Activated CD4-positive, alpha-beta T cell treated with anti-CD3 and anti-CD28 coated beads, Interleukin-2, amount 10 ng/mL, durations not matched to agents 24 days and 14 days (primary cell): ENCODE measurements at regions not wholly inside any gene's neighbourhood (a gene's known extent, or its start where the extent isn't known, plus 50 kb on each side); places are given as distances from the start of the nearest gene placed in this dataset.

Experiments
- DNase-seq: peaks from one replicate; pipeline ENCODE4 v3.0.0; 2022
- H3K27ac Mint-ChIP-seq: one replicate; pipeline ENCODE4 v1.8.0; 2022; ENCODE audit warnings: mild to moderate bottlenecking, mixed read lengths
- H3K27me3 Mint-ChIP-seq: one replicate; pipeline ENCODE4 v1.8.0; 2022; ENCODE audit warnings: mixed read lengths
- H3K36me3 Mint-ChIP-seq: one replicate; pipeline ENCODE4 v1.8.0; 2022; ENCODE audit warnings: low read depth, mild to moderate bottlenecking, mixed read lengths
- H3K4me1 Mint-ChIP-seq: one replicate; pipeline ENCODE4 v1.8.0; 2021; ENCODE audit warnings: mixed read lengths
- H3K4me3 Mint-ChIP-seq: one replicate; pipeline ENCODE4 v1.8.0; 2022; ENCODE audit warnings: mild to moderate bottlenecking, moderate library complexity, mixed read lengths
- H3K9me3 Mint-ChIP-seq: one replicate; pipeline ENCODE4 v1.8.0; 2021; ENCODE audit warnings: mixed read lengths
- intact Hi-C: fragments of 100-400 bp; cut with micrococcal nuclease; formaldehyde crosslinking; loops from one replicate; pipeline ENCODE4 v1.15.1; 2023

DNA sequence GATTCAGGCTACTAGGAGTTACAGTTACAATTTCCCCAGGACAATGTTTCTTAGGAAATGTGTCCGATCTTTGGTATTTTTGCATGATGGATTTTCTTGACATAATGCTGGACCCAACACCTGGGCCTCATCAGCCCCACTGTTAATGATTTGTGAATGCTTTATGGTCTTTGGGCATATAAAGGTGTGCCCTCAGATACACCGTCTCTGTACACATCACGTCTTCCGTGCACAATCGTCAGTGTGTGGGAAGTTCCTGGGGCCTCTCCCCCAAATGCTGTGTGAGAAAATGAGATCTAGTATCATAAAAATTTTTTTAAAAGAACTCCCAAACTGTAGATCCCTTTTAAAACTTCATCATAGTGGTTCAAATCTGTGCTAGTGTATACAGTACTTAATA lies 373.2 kb upstream of the ID4 start:
- H3K36me3 Mint-ChIP-seq: no peaks in the 10 kb centered on the region
- H3K27me3 Mint-ChIP-seq: no peaks in the 10 kb centered on the region
- no peak for DNase-seq
- H3K4me3 Mint-ChIP-seq: no peak overlapping the region
- H3K27ac Mint-ChIP-seq: no peak overlapping the region
- no peaks in the 10 kb centered on the region for H3K4me1 Mint-ChIP-seq
- no peaks in the 10 kb centered on the region for H3K9me3 Mint-ChIP-seq
- intact Hi-C loops: no loop called here

- no peak for DNase-seq
- no peaks in the 10 kb centered on the region for H3K4me1 Mint-ChIP-seq
- H3K27me3 Mint-ChIP-seq: no peaks in the 10 kb centered on the region
- intact Hi-C loops: no loop called here
- H3K36me3 Mint-ChIP-seq: no peaks in the 10 kb centered on the region
- no peaks in the 10 kb centered on the region for H3K9me3 Mint-ChIP-seq
- H3K4me3 Mint-ChIP-seq: no peak overlapping the region
- H3K27ac Mint-ChIP-seq: no peak overlapping the region
Measured at GRCh38 chr6:19465256-19465655, 371.9 kb upstream of the ID4 start.

GRCh38 chr6:19465760-19466159 lies 371.4 kb upstream of the ID4 start:
- no peaks in the 10 kb centered on the region for H3K9me3 Mint-ChIP-seq
- no peak for DNase-seq
- H3K27ac Mint-ChIP-seq: no peak overlapping the region
- H3K36me3 Mint-ChIP-seq: no peaks in the 10 kb centered on the region
- no peaks in the 10 kb centered on the region for H3K4me1 Mint-ChIP-seq
- H3K27me3 Mint-ChIP-seq: no peaks in the 10 kb centered on the region
- intact Hi-C loops: no loop called here
- H3K4me3 Mint-ChIP-seq: no peak overlapping the region

DNA sequence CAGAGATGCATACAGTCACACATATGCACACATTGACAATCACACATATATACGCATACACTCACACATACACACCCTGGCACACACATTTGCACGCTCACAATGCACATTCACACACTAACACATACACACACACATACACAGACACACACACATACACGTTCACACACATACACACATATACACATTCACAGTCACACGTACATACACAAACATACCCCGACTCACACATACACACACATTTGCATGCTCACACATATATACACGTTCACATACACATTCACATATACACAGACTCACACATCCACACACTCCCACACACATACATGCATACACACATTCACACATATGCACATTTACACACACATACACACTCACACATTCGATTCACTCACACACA lies 366.8 kb upstream of the ID4 start:
- Mint-ChIP-seq H3K36me3 (no peaks in the 10 kb centered on the region), H3K4me1 (no peaks in the 10 kb centered on the region), H3K4me3 (no peak overlapping the region), H3K27me3 (no peaks in the 10 kb centered on the region), H3K27ac (no peak overlapping the region), H3K9me3 (no peaks in the 10 kb centered on the region)
- no peak for DNase-seq
- intact Hi-C loops: no loop called here

GRCh38 chr6:19472153-19472552 lies 365.0 kb upstream of the ID4 start:
- Mint-ChIP-seq H3K9me3 (no peaks in the 10 kb centered on the region), H3K4me3 (no peak overlapping the region), H3K4me1 (no peaks in the 10 kb centered on the region), H3K27me3 (no peaks in the 10 kb centered on the region), H3K36me3 (no peaks in the 10 kb centered on the region), H3K27ac (no peak overlapping the region)
- intact Hi-C loops: no loop called here
- no peak for DNase-seq

DNA sequence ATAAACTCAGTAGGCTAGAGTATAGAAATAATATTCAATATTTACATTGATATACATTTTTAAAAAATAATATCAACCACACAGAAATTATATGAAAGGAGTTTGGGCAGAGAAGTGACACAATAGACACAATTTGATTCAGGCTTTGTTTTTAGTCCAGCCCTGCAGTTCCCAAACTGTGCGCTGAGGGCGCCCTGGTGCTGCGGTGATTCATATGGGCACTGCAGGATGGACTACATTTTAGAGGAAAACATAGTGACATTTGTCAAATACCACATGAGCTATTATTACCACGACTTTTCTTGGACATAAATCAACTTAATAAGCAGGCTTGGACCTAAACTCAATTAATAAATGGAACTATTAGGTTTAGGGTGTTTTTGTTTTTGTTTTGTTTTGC lies 364.3 kb upstream of the ID4 start:
- no peaks in the 10 kb centered on the region for H3K27me3 Mint-ChIP-seq
- no peaks in the 10 kb centered on the region for H3K9me3 Mint-ChIP-seq
- no peaks in the 10 kb centered on the region for H3K4me1 Mint-ChIP-seq
- H3K4me3 Mint-ChIP-seq: no peak overlapping the region
- no peaks in the 10 kb centered on the region for H3K36me3 Mint-ChIP-seq
- intact Hi-C loops: no loop called here
- no peak for DNase-seq
- H3K27ac Mint-ChIP-seq: no peak overlapping the region

DNA sequence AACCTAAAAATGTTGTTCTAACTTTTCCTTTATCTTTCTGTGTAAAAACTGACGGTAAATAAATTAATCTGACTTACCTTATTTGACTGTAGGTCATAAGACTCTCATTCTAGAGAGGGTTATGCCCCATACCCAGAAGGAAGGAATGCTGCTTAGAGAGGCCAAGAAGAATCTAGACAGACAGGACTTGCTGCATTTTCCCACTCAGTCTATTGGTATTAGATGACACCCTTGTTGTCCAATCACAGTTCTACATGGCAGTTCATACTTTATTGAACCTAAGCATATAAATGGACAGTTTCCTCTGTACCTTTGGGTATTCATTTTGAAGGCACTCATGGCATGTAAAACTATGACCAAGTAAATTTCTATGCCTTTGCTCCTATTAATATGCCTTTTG lies 359.6 kb upstream of the ID4 start:
- DNase-seq: no peak
- Mint-ChIP-seq H3K27me3 (no peaks in the 10 kb centered on the region), H3K4me1 (no peaks in the 10 kb centered on the region), H3K36me3 (no peaks in the 10 kb centered on the region), H3K9me3 (no peaks in the 10 kb centered on the region), H3K4me3 (no peak overlapping the region), H3K27ac (no peak overlapping the region)
- intact Hi-C loops: no loop called here

- H3K9me3 Mint-ChIP-seq: no peaks in the 10 kb centered on the region
- H3K4me3 Mint-ChIP-seq: no peak overlapping the region
- no peak overlapping the region for H3K27ac Mint-ChIP-seq
- DNase-seq: no peak
- intact Hi-C loops: no loop called here
- H3K36me3 Mint-ChIP-seq: no peaks in the 10 kb centered on the region
- H3K27me3 Mint-ChIP-seq: no peaks in the 10 kb centered on the region
- no peaks in the 10 kb centered on the region for H3K4me1 Mint-ChIP-seq
Measured at GRCh38 chr6:19478273-19478672, 358.9 kb upstream of the ID4 start.

GRCh38 chr6:19478992-19479391 lies 358.2 kb upstream of the ID4 start:
- H3K27me3 Mint-ChIP-seq: no peaks in the 10 kb centered on the region
- intact Hi-C loops: no loop called here

GRCh38 chr6:19479551-19479950 lies 357.6 kb upstream of the ID4 start:
- intact Hi-C loops: no loop called here
- H3K27me3 Mint-ChIP-seq: no peaks in the 10 kb centered on the region
- no peaks in the 10 kb centered on the region for H3K9me3 Mint-ChIP-seq
- no peaks in the 10 kb centered on the region for H3K36me3 Mint-ChIP-seq
- no peak overlapping the region for H3K27ac Mint-ChIP-seq
- H3K4me1 Mint-ChIP-seq: no peaks in the 10 kb centered on the region
- H3K4me3 Mint-ChIP-seq: no peak overlapping the region
- no peak for DNase-seq

More at GRCh38 chr6:19478992-19479391, 358.2 kb upstream of the ID4 start:
- Mint-ChIP-seq H3K36me3 (no peaks in the 10 kb centered on the region), H3K27ac (no peak overlapping the region), H3K4me3 (no peak overlapping the region), H3K4me1 (no peaks in the 10 kb centered on the region), H3K9me3 (no peaks in the 10 kb centered on the region)
- DNase-seq: no peak

- H3K27ac Mint-ChIP-seq: no peak overlapping the region
- peaks cover 13% of the 10 kb centered on the region for H3K9me3 Mint-ChIP-seq
- DNase-seq: no peak
Measured at GRCh38 chr6:19492636-19493405, 344.3 kb upstream of the ID4 start.

GRCh38 chr6:19501737-19502245 lies 335.4 kb upstream of the ID4 start:
- no peak for DNase-seq
- intact Hi-C loops: no loop called here
- Mint-ChIP-seq H3K4me3 (no peak overlapping the region), H3K9me3 (peaks cover 13% of the 10 kb centered on the region), H3K27ac (no peak overlapping the region), H3K27me3 (no peaks in the 10 kb centered on the region), H3K36me3 (no peaks in the 10 kb centered on the region), H3K4me1 (no peaks in the 10 kb centered on the region)

More at GRCh38 chr6:19492636-19493405, 344.3 kb upstream of the ID4 start:
- intact Hi-C loops: no loop called here
- Mint-ChIP-seq H3K4me3 (no peak overlapping the region), H3K4me1 (no peaks in the 10 kb centered on the region), H3K27me3 (no peaks in the 10 kb centered on the region), H3K36me3 (no peaks in the 10 kb centered on the region)

- Mint-ChIP-seq H3K27ac (no peak overlapping the region), H3K4me1 (no peaks in the 10 kb centered on the region), H3K27me3 (no peaks in the 10 kb centered on the region), H3K9me3 (peaks cover 13% of the 10 kb centered on the region), H3K36me3 (no peaks in the 10 kb centered on the region), H3K4me3 (no peak overlapping the region)
- intact Hi-C loops: no loop called here
- DNase-seq: no peak
Measured at GRCh38 chr6:19502301-19502700, 334.9 kb upstream of the ID4 start.

DNA sequence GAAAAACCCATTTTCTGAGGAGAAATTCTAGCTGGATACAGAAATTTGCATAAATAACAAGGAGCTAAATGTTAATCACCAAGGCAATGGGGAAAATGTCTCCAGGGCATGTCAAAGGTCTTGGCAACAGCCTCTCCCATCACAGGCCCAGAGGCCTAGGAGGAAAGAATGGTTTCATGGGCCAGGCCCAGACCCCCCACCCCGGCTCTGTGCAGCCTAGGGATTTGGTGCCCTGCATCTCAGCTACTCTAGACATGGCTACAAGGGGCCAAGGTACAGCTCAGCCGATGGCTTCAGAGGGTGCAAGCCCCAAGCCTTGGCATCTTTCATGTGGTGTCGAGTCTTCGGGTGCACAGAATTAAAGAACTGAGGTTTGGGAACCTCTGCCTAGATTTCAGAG lies 321.2 kb upstream of the ID4 start:
- no peaks in the 10 kb centered on the region for H3K27me3 Mint-ChIP-seq
- no peaks in the 10 kb centered on the region for H3K36me3 Mint-ChIP-seq
- H3K4me1 Mint-ChIP-seq: no peaks in the 10 kb centered on the region
- H3K27ac Mint-ChIP-seq: no peak overlapping the region
- intact Hi-C loops: no loop called here
- H3K9me3 Mint-ChIP-seq: peaks cover 19% of the 10 kb centered on the region
- no peak overlapping the region for H3K4me3 Mint-ChIP-seq
- no peak for DNase-seq

GRCh38 chr6:19519941-19520340 lies 317.2 kb upstream of the ID4 start:
- Mint-ChIP-seq H3K4me1 (no peaks in the 10 kb centered on the region), H3K27me3 (no peaks in the 10 kb centered on the region), H3K36me3 (no peaks in the 10 kb centered on the region), H3K9me3 (peaks cover 19% of the 10 kb centered on the region), H3K4me3 (no peak overlapping the region), H3K27ac (no peak overlapping the region)
- DNase-seq: no peak
- intact Hi-C loops: no loop called here
